Hematopoietic multipotent progenitor cell treated with erythropoietin and hydrocortisone succinate and interleukin-3 and kit ligand, for 6 days (in vitro differentiated cells): ENCODE measurements at regions not wholly inside any gene's neighbourhood (a gene's known extent, or its start where the extent isn't known, plus 50 kb on each side); places are given as distances from the start of the nearest gene placed in this dataset.

Experiments used
- DNase-seq: peaks from one replicate; pipeline ENCODE4 v3.0.0-alpha.2; 2015

DNA sequence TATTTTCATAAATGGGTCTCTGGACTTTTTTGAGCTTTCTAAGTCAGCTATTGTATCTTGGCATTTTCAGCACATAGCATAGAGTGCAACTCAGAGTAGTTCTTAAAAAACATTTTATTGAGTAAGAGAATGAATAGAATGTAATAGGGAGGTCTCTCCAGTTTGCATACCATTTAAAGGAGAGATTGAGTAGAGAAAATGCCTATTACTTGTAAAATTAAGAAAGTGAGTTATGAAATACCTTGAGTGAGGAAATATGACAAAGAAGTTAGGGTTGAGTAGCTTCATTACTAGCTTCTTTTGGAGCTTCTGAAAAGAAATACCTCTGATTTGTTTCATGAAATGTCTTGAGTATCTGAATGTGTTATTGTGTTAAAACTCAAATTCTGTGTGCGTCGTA lies 140.0 kb downstream of the AASDHPPT start:
- DNase-seq, result no peak

DNA sequence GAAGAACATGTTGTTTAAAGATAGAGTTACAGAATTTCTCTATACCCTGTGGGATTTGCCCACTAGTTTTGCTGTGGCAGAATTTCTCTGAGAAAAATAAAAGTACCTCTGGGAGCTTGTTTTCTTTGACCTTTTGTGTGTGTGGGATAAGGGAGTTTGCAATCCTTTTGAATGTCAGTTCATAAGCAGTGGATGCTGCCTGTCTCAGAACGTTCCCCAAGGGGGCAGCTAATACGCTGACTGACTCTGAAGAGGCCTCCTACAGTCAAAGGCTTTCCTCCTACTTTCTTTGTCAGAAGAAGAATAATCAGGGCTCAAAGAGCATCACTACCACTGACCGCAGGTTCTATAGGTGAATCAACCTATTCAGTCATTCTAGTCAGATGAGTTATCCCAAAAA lies 140.6 kb downstream of the AASDHPPT start:
- no peak for DNase-seq

- no peak for DNase-seq
Observed at GRCh38 chr11:106222626-106223025, 145.2 kb downstream of the AASDHPPT start.

GRCh38 chr11:106224172-106224571 lies 146.7 kb downstream of the AASDHPPT start:
- no peak for DNase-seq

DNA sequence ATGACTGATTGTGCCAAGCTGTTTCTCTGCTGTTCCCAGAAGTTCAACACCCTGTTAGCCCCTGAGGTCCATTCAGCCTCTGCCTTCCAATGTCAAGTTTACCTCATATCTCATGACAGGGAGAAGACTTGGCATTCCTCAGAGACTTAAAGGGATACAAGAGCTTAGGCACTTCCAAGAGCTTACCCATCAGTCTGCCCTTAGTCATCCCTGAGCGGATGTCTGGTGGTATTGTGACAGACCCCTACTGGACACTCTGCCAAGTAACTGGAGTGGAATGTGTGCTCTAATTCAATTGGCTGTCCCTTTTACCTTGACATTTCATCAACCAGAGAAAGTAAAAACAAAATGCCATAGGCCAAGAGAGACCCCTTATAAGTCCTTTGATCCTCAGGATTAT lies 151.5 kb downstream of the AASDHPPT start:
- no peak for DNase-seq

DNA sequence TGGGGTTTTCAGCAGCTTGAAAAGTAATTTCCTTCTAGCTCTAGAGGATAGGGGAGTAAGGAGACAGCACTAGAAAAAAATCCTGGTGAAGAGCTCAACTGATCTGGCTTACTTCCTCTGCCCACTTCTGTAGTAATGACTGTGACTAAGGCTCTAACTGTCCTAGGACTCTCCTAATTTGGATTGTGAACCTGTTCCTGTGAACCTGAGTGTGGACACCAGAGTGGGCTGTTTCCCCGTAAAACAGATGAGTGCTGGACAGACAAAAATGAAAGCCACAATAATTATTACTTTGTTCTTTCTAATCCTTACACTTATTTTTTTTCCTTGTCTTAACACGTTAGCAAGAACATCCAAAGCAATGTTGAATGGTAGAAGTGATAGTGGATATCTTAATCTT lies 154.1 kb downstream of the AASDHPPT start:
- no peak for DNase-seq

GRCh38 chr11:106233191-106233590 lies 155.7 kb downstream of the AASDHPPT start:
- DNase-seq, result no peak

DNA sequence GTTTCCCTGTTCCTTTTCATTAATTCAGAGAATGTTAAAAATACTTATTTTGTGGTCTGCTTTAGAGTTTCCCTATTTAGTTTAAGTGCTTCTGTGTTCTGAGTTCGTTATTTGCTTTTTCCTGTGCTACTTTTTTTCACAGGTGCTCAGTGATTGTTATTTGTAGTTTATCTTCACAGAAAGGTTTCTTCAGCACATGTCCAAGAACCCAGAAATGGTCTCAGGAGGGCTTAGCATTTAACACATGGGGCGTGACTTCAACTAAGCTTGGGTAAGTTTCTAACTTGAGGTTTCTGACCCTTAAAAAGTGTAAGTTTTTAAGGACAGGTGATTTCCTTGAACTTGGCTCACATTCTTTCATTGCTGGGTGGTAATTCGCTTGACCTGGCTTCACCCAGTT lies 157.3 kb downstream of the AASDHPPT start:
- DNase-seq, result no peak

GRCh38 chr11:106236295-106236694 lies 158.8 kb downstream of the AASDHPPT start:
- no peak for DNase-seq

GRCh38 chr11:106238704-106239360 lies 161.4 kb downstream of the AASDHPPT start:
- no peak for DNase-seq

DNA sequence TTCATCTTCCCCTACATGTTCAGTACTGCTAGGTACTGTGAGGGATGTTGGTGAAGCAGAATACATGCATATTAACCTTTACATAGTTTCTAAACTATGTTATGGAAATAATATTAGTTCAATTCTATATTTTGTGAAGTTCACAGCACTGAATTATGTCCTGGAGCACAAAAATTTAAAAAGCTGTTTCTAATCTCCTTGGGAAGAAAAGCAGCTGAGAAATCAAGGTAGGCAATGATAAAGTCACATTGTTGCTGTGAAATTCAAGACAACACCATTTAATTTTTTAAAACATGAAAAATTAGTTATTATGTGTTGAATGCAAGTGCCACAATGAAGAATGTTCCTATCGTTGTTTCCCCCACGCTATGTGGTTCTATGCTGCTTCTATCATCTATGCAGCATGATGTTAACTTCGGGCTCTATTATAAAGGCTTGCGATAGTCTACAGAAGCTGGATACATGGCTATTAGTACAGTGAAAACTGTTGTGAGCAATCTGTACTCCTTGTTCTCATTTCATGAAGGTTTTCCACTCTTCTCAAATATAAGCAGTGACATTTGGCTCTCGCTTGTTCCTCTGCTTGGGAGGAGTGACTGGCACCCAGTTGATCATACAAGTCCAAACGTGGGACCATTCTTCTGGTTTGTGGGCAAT lies 164.3 kb downstream of the AASDHPPT start:
- no peak for DNase-seq

DNA sequence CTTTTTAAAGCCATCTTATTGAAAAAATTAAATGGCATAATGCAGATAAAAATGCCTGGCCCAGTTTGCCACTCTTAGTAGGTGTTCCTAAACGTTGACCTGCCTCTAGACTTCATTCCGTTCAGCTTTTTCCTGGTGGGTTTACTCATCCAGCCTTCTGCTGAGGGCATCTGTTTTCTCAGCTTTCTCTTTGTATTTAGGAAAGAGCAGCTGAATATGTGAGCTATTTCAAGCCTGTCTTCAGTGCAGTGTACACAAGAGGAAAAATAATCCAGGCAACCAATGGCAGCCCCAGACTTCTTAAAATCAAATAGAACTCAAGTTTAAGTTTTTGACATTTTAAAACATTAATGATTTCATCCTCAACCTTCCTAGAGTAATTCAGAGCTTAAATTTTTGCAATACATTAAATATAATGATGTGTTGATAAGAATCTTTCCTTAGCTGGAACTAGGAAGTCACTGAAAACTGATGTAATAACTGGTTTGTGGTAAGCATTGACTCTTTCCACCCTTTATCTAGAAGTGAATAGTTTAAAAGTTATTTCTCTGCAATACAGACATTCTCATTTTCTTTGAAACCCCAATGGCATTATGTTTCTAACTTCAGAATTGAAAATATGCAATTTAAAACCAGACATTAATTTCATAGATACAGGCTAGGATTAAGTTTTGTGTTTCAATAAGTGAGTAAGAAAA lies 165.4 kb downstream of the AASDHPPT start:
- no peak for DNase-seq

GRCh38 chr11:106246495-106246894 lies 169.0 kb downstream of the AASDHPPT start:
- no peak for DNase-seq

- DNase-seq, result no peak
Observed at GRCh38 chr11:106249617-106250239, 172.3 kb downstream of the AASDHPPT start.

DNA sequence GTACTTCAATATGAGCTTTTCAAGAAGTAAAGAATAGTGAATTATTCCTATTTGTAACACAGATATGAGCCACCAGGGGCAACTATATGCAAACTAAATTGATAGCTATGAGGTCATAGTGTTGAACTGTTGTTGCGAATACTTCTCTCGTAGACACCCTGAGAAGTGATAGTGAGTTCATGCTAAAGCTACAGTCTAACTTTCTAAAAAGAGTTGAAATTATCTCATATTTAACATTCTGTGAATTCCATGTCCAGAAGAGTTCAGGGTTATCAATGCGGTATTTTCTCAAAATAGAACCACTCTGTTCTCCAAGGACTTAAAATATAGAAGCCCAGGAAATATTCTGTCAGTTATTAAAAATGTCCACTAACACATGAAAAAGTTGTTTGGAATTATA lies 185.4 kb downstream of the AASDHPPT start:
- DNase-seq, result no peak

DNA sequence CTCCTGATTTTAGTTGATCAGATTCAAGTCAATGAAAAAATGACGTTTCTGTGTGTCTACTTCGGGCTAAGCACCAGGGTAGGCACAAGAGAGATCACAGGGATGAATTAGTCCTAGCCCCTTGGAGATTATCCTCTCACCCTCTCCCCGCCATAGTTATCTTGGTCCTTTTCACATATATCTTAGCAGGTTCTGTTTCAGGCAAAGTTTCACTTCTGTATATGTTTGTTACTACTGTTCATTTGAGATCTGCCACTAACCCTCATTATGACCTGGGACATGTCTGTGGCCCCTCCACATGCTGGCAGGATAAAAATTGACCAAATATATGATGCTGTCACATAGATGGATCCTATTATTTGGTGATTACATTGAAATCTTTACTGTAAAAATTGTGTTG lies 186.1 kb downstream of the AASDHPPT start:
- no peak for DNase-seq

DNA sequence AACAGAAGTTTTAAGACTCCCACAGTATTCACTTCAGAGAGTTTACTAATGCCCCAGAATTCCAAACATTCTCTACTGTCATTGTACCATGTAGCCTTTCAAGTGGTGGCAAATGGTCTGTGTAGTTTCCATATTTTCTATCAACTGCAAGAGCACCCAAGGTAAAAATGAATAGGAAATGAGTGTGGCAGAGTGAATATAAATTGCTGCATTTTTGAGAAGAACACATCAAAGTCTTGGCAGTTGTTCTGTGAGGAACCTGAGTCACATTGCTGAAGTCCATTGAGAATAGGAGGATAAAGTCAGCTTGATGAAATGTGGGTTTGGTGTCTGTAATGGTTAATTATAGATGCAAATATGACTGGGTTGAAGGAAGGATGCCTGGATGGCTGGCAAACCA lies 193.6 kb downstream of the AASDHPPT start:
- DNase-seq, result no peak

DNA sequence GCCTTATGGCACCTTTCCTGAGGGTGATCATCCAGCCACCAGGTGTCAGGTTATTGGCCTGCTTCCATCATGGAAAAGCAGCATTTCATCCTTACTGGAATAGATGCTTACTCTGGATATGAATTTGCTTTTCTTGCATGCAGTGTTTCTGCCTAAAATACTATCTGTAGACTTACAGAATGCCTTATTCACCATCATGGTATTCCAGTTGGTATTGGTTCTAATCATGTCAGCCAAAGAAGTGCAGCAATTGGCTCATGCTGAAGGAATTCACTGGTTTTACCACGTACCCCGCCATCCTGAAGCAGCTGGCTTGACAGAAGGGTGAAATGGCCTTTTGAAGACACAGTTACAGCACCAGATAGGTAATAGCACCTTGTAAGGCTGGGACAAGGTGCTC lies 194.2 kb downstream of the AASDHPPT start:
- DNase-seq, result no peak

DNA sequence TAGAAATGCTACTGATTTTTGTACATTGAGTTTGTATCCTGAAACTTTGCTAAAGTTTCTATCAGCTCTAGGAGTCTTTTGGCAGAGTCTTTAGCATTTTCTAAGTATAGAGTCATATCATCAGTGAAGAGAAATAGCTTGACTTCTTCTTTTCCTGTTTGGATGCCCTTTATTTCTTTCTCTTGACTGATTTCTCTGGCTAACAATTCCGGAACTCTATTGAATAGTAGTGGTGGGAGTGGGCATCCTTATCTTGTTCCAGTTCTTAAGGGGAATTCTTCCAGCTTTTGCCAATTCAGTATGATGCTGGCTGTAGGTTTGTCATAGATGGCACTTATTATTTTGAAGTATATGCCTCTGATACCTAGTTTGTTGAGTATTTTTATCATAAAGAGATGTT lies 197.7 kb downstream of the AASDHPPT start:
- no peak for DNase-seq

- no peak for DNase-seq
Observed at GRCh38 chr11:106276126-106276525, 198.7 kb downstream of the AASDHPPT start.

DNA sequence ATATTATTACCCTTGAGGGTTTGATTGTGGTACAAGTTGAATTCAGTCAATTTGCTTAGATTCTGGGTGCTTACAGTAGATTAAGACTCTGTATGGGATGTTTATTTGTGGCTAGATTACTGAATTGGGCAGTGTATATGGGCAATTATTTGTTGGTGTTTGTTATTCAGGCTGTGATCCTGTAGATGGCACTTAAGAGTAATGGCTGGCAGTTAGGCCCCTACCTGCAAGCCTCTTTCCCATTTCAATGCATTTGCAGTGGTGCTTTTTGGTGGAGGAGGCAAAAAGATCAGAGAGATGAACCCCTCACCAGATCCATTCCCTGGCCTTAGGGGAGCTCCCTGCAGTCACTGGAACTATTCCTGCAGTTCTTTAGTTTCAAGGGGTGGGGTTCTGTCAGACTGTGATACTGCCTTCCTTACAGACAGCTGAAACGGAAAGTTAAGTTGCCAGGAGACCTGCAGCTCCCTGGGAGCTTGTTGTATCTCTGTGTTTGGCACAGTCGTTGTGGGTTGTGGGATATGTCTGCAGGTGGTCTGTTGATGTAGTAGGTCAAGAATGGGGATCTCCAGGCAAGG lies 199.5 kb downstream of the AASDHPPT start:
- peak; percentile 12 for DNase-seq

GRCh38 chr11:106277484-106277883 lies 200.0 kb downstream of the AASDHPPT start:
- DNase-seq, result no peak

DNA sequence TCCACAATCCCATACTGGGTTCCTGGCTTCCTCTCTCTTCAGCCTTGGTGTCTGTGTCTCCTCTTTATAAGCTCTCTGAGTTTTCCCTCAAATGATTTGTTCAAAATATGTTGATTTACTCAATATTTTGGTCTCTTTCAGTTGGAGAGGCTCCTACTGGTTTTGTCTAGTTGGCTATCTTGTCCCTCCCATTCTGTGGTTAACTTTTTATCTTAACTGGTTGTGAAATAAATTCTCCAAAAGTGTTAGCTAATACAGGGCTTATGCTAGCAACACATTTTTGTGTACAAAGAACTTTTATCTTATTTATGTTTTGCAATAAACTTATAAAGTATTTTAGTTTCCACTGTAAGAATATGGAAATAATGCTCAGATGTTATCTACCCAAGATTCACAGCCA lies 200.9 kb downstream of the AASDHPPT start:
- peak; percentile 55 for DNase-seq

DNA sequence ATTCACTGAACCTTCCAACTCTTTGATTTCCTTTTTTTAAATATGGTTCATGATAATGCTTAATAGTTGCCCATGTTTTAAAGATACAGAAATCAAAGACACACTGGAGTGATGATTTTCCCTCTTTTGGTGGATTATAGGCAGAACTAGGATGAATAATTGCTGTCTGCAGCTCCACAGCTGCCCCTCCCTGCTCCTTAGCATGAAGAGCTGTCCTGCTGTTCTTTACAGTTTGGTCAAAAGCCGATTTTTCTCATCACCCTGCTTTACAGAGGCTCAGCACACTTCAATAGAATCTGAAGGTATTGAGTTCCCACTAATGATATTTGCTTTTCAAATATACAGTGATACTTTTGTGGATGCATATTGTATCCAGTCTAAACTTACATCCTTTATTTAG lies 202.6 kb downstream of the AASDHPPT start:
- DNase-seq, result no peak
